ENCODE measurements at regions not wholly inside any gene's neighbourhood (a gene's known extent, or its start where the extent isn't known, plus 50 kb on each side); places are given as distances from the start of the nearest gene placed in this dataset.

GRCh38 chr7:126140858-126141466 lies 1111.8 kb downstream of the GRM8 start (continued):
- TF ChIP-seq ZFP91 (CRISPR knock-in tag; IDR thresholded peaks at IDR 0.05), result no peak

- no peak overlapping the region for H3K4me2 ChIP-seq (ENCODE audit: insufficient read depth, low read length)
- H3K27ac ChIP-seq (ENCODE audit: extremely low read depth, low read depth, low read length), result no peak overlapping the region
- ATAC-seq (no peak), DNase-seq (ENCODE audit: extremely low read depth in 1 of 4, low spot score in 3 of 4) (no peak), FAIRE-seq (no peak)
- no peaks in the 10 kb centered on the region for H3K9me1 ChIP-seq (ENCODE audit: control insufficient read depth, insufficient read depth, low read length)
- no peak overlapping the region for H3K9ac ChIP-seq (ENCODE audit: insufficient read depth in 1 of 2, low read depth in 2 of 2, low read length in 2 of 2)
- intact Hi-C loops (cut with micrococcal nuclease), result no loop called here
- no peaks in the 10 kb centered on the region for H3K79me2 ChIP-seq (ENCODE audit: control insufficient read depth, insufficient read depth, low read length)
- BruUV-seq (replicated peaks), result no TSS peak
- in situ Hi-C loops (cut with MboI), result no loop called here
- ChIA-PET POLR2A (no interaction called here), CTCF (ENCODE audit: low intra/inter-chr PET ratio) (no interaction called here)
- no peaks in the 10 kb centered on the region for H3K36me3 ChIP-seq (ENCODE audit: control insufficient read depth, insufficient read depth, low read length)
- H4K20me1 ChIP-seq (replicated peaks; ENCODE audit: control insufficient read depth, insufficient read depth, low read length), result no peaks in the 10 kb centered on the region
- H3K4me1 ChIP-seq (replicated peaks in 1 of 2; ENCODE audit: control insufficient read depth in 2 of 2, insufficient read depth in 2 of 2, low read length in 2 of 2), result no peaks in the 10 kb centered on the region
- 0% methylated on average over 1 of the region's 1 CpG for WGBS (ENCODE audit: insufficient coverage, low coverage, missing lambda C conversion rate)
- no peak overlapping the region for H2AFZ ChIP-seq (ENCODE audit: low read depth, low read length)
- peaks cover 3% of the 10 kb centered on the region for H3K9me3 ChIP-seq (replicated peaks; ENCODE audit: control insufficient read depth, insufficient read depth, low read depth, low read length)
- H3K4me3 ChIP-seq, result no peak overlapping the region
- no peaks in the 10 kb centered on the region for H3K27me3 ChIP-seq (ENCODE audit: control insufficient read depth in 2 of 2, insufficient read depth in 2 of 2, low read length in 2 of 2)
- no peak for TF ChIP-seq U2AF2 (optimal IDR thresholded peaks at IDR 0.05; ENCODE audit: low read depth, low read length)
- TF ChIP-seq ZFP36 (IDR thresholded peaks at IDR 0.05; ENCODE audit: low read depth, low read length, partially characterized antibody), result no peak
Observed at GRCh38 chr7:126119981-126120380, 1132.8 kb downstream of the GRM8 start.
